ENCODE measurements at regions not wholly inside any gene's neighbourhood (a gene's known extent, or its start where the extent isn't known, plus 50 kb on each side); places are given as distances from the start of the nearest gene placed in this dataset.

- no peak for TF ChIP-seq CTCF (IDR thresholded peaks at IDR 0.05)
- TF ChIP-seq EP300 (IDR thresholded peaks at IDR 0.05), result no peak
These were observed 207.0 kb downstream of the TRIML1 start for GRCh38 chr4:188346171-188346809.
